ENCODE measurements at regions not wholly inside any gene's neighbourhood (a gene's known extent, or its start where the extent isn't known, plus 50 kb on each side); places are given as distances from the start of the nearest gene placed in this dataset.
"Not testable (repeated sequence)": the region's sequence is repeated elsewhere in the genome, so short reads cannot be mapped to it uniquely, and the experiment has no call there.

DNA sequence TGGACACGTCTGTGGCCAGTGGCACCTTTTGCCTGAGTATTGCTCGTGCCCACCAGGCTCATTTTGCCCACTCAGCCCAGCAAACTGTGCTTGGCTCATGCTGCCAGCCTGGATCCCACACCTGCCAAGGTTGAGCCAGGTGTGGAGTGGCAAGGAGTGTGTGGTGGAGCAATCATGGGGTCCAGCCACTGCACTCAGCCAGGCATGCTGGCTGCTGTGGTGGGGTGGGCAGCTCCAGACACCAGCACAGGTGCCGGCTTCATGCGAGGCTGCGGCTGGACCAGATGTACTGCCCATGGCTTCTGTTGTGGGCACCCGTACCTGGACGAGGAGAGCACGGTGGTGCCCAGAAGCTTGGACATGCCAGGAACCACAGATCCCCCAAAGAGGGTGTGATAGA lies 364.1 kb downstream of the TMEM38B start:
- no peak for DNase-seq

DNA sequence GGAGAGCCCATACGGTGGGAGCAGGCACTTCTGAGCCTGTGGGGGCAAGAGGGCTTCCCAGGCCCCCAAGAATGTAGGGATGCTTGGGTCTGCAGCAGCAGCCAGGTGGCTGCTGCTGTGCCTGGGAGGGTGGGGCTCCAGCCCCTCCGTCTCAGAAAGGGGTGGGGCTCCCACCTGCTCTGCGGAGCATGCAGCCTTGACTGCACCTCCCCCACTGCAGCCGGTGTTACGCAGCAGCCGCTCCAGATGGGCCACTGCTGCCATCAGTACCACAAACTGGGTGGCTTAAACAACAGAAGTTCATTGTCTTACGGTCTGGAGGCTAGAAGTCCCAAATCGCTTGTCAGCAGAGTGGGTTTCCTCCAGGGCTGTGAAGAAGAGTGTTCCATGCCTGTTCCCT lies 365.5 kb downstream of the TMEM38B start:
- DNase-seq, result no peak

DNA sequence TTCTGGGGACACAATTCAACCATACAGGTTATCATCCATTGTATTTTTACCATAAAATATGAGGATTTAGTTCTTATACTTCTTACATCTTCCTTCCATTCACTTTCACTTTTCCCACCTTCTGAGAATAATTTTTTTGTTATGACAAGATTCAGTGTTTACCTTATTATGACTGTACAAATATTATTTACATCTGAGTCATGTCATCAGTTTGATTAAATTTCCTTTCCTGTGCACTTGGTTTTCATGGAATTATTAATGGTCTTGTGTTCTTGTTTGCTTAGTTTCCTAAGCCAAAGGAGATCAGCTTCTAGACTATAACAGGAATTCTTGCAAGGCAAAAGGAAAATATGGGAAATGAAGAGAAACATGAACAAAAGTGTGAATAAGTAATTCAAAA lies 366.5 kb downstream of the TMEM38B start:
- no peak for DNase-seq

DNA sequence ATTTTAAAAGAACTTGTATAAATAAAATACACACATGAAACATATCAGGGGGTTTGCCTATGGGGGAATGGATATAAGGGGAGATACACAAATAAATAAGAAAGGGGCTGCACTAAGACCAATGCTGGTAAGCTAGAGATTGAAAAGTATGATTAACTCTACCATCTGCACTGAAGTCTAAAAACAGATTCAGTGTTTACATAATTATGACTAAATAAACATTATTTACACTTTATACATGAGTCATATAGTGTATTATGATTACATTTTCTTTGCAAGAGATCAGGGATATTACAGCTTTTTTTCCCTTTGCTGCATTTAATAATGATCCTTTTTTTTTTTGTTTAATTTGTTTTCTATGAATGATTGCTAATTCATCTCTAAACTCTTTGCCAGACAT lies 367.9 kb downstream of the TMEM38B start:
- DNase-seq, result no peak

DNA sequence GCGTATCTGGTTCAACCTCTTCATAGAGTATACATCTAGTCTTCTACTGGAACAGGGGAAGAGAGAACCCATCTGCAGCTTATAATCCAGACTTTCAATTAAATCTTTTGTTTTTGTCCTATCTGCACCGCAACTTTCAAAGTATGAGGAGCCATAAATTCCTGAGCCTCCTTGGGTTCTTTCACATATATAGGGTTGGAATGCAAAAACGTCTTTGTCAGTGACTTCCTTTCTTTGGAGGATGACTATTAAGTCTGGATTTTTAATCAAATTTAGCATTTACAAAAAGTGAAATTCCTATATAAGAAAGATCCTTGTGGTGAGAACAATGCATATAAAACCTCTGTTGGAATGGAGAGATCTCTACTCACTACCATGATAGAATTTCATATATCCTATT lies 370.8 kb downstream of the TMEM38B start:
- no peak for DNase-seq

DNA sequence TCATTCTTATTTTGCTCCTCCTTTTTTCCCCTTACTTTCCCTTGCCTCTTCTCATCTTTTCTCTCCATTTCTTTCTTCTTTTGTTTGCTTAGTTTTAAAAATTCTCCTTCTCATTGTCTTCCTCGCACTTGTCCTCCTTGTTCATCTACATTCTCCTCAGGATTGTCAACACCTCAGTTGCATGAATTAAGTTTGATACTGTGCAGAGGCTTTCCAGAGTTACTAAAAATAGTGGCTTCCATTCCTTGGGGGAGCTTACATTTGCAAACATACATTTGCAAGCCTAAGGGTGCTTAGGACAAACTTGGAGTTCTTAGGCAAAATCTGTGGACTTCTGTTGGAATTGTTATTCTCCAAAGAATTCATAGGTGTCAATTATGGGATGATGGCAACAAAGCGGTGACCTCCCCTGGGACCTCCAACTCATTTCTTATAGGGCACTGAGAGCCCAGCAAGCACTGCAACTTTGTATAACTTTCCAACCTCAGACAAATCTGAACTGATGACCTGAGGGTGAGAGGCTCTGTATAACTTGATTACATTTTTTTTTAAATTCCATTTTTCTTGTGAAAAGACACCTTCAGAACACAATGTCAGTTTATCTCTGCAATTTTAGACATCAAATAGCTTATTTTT lies 371.4 kb downstream of the TMEM38B start:
- DNase-seq, result no peak

DNA sequence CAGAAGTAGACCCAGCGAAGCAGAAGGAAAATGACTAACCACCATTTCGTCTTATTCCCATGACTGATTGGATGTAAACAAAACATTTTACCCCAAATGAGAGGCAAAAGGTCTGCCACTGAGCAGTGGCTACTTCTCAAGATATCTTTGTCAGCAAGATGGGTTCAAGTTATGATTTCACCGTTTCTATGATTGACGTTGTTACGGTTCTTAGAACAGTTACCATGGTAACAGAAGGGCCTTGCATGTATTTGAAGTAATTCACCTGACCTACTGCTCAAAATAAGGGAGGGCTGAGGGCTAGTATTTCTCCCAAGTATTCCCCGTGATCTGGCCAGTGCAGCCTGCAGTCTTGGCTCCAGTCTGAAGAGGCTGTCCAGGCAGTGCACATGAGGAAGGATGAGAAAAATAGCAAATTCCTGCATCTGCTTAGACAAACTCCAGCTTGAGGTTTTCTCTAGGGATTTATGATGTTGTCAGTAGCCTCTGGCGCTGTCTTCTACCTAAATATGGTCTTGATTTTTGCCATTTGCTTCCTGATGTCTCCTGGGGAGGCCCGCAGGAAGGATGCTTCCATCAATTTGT lies 372.7 kb downstream of the TMEM38B start:
- DNase-seq, result no peak

DNA sequence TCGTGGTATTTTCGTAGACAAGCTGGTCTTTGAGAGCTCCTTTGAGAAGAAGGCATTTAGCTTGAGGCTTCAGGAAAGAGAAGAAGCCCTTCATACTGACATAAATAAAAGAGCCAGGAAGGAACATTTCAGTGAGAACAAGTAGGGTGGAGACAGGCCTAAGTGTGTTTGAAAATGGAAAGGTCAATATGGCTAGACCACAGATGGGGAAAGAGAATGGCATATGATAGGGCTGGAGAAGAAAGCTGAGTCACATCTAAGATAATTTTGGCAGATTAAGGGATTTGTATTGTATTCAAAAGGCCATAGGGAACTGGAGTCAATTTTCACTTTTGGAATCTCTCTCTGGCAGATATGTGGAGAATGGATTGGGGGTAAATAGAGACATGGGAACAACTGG lies 374.9 kb downstream of the TMEM38B start:
- no peak for DNase-seq

DNA sequence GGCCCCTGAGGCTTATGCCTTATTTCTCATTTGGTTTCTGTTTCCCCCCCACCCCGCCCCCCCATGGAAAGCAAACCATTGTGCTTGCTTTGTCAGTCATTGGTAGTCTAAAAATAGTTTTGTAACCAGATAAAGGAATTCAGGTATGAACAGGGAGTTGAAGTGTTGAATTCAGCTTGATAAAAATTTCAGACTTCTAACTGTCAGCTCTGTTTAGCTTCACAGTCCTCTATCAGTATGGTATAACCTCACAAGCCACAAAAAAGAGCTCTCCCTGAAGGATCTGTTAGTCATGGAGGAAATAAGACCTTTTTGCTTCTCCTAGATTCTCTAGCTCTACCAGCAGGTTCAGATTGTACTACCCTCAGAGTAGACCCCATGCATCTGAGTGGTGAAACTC lies 378.1 kb downstream of the TMEM38B start:
- DNase-seq, result no peak

DNA sequence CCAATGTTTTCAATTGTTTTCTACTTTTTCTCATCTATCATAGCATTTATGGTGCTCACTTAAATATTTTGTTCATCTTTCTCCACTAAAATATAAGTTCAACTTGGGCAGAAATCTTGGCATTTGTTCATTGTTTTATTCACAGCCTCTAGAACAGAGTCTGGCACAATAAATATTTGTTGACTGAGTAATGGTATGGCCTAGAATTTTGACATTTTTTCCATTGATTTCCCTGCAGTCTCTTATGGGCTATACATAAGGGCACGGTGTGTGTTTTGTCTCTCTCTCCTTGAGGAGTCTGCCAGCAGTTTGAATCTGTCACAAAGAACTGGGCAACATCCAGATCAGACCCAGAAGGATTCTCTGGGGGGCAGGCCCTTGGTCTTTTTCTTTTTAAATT lies 379.7 kb downstream of the TMEM38B start:
- DNase-seq, result no peak

DNA sequence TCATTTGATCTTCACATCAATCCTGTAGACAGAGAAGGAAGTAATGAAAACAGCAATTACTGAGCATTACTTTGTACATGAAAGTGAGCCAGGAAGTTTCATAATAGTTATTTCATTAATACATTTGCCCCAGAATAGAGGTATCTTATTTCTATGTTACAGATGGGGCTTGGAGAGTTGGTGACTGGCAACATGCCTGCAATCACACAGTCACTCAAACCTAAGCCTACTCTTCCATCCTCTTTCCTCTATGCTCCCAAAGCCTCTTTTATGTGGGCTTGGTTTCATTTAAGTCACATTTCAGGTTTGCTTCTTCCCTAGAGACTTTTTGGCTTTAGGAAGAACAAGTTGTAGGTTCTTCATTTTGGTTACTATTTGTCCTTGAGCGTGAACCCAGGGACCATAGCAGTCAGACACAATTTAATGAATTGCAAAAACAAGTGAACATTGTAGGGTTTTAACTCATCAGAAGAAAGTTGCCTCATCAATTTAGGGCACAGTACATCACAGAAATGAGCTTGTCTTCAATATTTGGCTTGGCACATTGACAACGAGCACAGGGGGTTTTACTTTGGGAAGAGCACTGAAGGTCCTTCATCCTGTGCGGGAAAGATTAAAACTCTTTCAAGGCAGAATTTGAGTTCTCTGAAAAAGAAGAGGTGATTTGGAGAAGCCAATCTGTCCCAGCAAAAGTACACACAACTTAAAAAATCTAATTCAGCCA lies 381.1 kb downstream of the TMEM38B start:
- no peak for DNase-seq

DNA sequence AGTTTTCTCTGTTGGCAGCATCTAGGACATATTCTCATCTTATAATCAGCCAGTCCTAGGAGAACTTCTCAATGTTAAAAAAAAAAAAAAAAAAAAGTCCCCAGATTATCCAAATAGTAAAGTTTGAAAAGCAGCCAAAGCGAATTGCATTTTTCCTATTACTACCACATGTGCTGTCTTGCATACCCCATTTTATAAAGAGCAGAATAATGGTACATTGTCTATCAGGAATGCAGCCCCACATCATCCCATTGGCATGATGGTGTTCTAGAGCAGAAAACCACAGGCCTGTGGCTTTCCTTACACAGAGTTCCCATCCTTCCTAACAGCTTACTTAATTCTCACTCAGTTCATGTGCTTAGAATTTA lies 381.6 kb downstream of the TMEM38B start:
- DNase-seq, result peak; percentile 32

DNA sequence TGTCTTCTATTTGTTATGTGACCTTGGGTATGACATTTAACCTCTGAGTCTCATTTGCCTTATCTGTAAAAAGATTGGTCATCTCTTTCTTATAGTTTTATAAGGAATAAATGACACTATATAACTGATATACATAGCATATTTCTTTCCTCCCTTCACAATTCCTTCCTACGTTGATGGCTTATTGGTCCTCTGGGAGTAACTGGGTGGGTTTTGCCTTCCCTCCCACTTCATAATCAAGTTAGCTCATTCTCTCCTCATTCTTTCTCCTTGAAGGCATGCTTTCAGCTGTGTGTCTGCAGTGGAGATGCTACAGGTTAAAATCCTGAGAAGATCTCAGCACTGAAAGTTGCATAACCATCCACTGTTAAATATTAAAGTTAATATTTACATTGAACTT lies 382.4 kb downstream of the TMEM38B start:
- DNase-seq, result no peak

DNA sequence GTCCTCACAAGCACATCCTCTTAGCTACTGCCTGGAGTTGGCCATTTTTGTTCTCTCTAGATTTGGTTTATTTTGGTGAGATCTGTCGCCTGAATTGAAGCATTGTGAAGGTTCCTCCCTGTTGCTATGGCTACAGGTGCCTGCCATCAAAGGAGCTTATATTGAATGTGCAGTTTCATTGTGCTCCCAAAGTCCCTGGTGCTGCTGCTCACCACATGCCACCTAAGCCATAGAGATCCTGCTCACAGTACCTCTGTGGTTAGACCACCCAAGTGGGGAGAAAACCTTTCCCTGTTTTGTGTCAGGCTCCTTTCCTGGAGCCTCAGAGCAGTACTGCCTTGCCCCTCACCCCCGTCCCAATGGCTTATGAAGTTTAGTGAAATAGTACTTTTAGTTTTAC lies 383.4 kb downstream of the TMEM38B start:
- DNase-seq, result no peak

DNA sequence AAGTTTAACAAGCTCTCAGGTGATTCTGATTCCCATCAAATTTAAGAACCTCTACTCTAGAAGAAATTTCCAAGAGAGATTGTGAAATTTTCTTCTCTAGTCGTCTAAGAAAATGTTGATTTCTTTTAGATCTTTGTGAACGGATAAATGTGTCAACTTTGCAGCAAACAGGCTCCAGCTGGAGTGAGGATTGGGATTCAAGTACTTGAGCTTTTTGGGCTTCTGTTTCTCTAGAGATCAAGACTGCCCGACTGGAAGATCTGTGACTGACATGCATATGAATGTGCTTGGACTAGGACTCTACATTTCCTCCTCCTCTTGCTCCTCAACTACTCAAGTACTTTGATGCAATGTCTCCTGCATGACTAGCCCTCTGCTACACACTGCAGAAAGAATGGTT lies 388.3 kb downstream of the TMEM38B start:
- DNase-seq, result no peak

DNA sequence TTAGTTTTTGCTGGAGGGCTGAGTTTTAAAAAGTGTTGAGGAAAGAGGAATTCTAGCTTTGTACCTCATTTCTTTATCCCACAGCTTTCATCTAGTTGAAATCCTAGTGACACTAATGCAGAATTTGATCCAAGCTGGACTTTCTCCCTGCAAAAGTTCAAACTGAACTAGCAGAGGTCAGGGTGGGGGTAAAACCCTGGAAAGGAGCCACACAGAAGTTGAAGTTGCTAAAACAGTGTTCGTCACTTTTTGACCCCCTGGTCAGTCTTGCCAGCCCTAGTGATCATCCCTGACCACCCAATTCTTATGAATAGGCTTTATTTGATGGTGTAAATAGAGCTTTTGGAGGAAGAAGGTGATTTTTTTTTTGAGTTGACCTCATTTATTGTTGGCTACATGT lies 390.4 kb downstream of the TMEM38B start:
- no peak for DNase-seq

DNA sequence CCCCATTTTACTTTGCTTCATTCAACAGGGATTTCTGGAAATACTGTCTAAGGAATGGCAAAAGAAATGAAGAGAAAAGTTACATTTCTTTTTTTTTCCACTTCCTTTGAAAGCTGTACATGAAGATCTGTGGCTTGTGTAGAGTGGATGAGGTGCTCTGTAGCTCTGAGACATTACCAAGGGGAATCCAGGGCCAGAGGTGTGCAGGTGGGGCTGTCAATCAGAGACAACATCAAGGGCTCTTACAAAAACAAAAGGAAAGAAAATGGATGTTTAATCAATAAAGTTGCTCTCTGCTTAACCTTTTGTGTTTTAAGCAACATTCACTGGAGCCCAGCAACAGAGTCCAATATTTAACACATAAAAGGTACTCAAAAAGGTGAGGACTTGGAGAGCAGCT lies 391.1 kb downstream of the TMEM38B start:
- DNase-seq, result no peak

DNA sequence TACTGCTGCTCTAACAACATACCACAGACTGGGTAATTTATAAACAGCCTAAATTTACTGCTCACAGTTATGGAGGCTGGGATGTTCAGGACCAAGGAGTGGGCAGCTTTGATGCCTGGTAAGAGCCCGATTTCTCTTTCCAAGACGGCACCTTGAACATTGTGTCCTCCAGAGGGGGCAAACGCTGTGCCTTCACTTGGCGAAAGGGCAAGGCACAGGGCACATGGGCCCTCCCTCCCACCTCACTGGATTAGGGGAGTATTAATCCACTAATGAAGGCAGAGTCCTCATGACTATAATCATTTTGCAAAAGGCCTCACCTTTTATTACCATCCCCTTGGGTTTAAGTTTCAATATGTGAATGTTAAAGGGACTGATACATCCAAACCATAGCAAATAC lies 397.7 kb downstream of the TMEM38B start:
- no peak for DNase-seq

DNA sequence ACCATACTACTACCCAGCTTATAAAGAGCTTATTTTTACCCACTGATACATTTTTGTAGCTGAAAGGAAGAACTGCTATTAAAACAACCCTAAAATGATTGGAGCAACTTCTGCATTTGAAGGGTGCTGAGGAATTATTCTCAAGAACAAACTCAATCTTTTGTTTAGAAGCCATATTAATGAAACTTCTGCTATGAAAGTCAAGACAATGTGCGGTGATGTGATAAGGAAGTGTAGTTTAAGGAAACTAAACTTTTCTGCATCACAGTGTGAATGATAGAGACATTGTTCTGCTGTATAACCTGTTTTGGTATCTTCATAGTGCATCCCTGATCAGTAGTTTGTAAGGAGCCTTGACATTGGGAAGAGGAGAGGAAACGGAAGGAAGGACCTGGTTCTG lies 408.5 kb downstream of the TMEM38B start:
- DNase-seq, result no peak

DNA sequence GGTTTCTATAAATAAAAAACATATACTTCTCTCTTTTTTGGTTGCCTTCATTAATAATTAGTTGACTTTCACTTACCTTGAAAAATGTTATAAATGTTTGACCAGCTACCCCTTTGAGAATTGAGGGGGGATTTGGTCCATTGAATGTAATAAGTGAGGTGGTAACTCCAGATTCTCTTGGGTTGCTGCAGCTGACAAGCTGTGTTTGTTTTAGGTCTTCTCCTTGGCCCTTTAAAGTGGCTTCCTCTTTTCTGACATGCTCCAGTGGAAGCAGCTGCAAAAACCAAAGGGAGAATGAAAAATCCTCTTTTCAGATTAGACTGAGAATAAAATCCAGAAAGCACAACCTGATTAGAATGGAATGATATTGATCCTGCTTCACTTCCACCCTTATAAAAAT lies 410.5 kb downstream of the TMEM38B start:
- no peak for DNase-seq

DNA sequence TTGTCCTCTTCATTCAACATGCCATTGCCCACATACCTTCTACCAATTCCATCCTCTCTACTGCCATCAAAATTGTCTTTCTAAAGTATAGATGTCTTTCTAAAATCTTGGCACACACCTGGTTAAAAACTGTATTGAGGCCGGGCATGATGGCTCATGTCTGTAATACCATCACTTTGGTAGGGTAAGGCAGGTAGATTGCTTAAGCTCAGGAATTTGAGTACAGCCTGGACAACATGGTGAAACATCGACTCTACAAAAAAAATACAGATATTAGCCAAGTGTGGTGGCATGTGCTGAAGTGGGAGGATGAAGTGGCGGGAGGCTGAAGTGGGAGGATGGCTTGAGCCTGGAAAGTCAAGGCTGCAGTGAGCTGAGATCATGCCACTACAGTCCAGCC lies 412.1 kb downstream of the TMEM38B start:
- no peak for DNase-seq

DNA sequence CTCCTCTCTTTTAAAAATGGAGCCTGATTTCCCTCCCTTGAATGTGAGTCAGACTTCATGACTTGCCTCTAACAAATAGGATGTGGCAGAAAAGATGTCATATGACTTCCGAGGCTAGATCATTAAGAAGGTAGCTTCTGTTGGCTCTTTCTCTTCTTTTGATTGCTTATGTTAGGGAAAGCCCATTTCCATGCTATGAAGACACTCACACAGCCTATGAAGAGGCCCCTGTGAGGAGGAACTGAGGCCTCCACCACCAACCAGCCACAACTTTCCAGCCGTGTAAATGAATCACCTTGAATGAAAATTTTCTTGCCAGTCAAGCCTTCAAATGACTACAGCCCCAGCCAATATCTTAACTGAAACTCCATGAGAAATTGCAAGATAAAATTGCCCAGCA lies 413.4 kb downstream of the TMEM38B start:
- DNase-seq, result no peak

DNA sequence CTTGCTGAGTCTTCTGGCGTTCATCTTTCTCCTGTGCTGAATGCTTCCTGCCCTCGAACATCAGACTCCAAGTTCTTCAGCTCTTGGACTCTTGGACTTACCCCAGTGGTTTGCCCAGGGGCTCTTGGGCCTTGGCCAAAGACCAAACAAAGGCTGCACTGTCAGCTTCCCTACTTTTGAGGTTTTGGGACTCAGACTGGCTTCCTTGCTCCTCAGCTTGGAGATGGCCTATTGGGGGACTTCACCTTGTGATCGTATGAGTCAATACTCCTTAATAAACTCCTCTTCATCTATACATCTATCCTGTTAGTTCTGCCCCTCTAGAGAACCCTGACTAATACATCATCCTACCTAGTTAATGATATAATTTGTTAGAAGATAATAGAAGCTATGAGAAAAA lies 415.4 kb downstream of the TMEM38B start:
- not testable (repeated sequence) for DNase-seq

DNA sequence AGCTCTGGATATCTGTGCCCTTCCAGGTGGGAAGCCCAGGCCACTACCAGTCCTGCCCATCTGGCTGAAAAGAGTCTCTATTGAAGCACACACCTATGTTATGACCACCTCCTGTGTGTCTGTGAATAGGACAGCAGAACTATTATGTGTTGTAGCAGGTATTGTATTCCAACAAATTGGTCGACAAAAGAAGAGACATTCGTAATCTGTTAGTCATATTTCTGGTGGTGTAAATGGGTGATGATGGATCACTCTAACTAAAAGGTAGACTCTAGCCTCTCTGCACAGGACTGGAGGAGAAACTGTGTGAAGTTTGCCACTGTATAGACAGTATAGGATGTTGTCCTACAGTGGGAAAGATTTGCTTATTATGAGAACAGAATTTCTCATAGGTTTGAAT lies 416.1 kb downstream of the TMEM38B start:
- no peak for DNase-seq
